ENCODE measurements at regions not wholly inside any gene's neighbourhood (a gene's known extent, or its start where the extent isn't known, plus 50 kb on each side); places are given as distances from the start of the nearest gene placed in this dataset.

- no peaks in the 10 kb centered on the region for H3K27me3 ChIP-seq
- TF ChIP-seq POLR2A (IDR thresholded peaks at IDR 0.05): no peak
- H3K36me3 ChIP-seq: no peaks in the 10 kb centered on the region
- ATAC-seq: no peak
- H3K9me3 ChIP-seq: no peaks in the 10 kb centered on the region
- no peak overlapping the region for H3K27ac ChIP-seq
- 96 to 97% methylated on average over 11 to 12 of the region's 16 CpGs for WGBS, 2 donors (ENCODE audit: low coverage in 1 of 2)
- no peak overlapping the region for H3K4me3 ChIP-seq
- H3K4me1 ChIP-seq: peaks cover 0 to 7% (median 0%) of the 10 kb centered on the region in 3 donors
Measured at GRCh38 chr4:187301923-187302322, 578.3 kb upstream of the FAT1 start.

GRCh38 chr4:187302457-187303150, 578.9 kb upstream of the FAT1 start:
- 27 to 32% methylated on average over 6 of the region's 6 CpGs for WGBS, 2 donors (ENCODE audit: low coverage in 1 of 2)
- no peak for ATAC-seq
- Histone ChIP-seq H3K36me3 (no peaks in the 10 kb centered on the region), H3K9me3 (no peaks in the 10 kb centered on the region), H3K4me3 (no peak overlapping the region), H3K27me3 (no peaks in the 10 kb centered on the region), H3K4me1 (peaks cover 0 to 7% (median 0%) of the 10 kb centered on the region in 3 donors), H3K27ac (no peak overlapping the region)
- no peak for TF ChIP-seq EP300 (IDR thresholded peaks at IDR 0.05)
- TF ChIP-seq CTCF (IDR thresholded peaks at IDR 0.05): no peak
- TF ChIP-seq POLR2AphosphoS5 (IDR thresholded peaks at IDR 0.05): no peak
- TF ChIP-seq POLR2A (IDR thresholded peaks at IDR 0.05): no peak

- Histone ChIP-seq H3K9me3 (no peaks in the 10 kb centered on the region), H3K4me3 (no peak overlapping the region), H3K4me1 (peaks cover 0 to 7% (median 0%) of the 10 kb centered on the region in 3 donors), H3K27me3 (no peaks in the 10 kb centered on the region), H3K36me3 (no peaks in the 10 kb centered on the region), H3K27ac (no peak overlapping the region)
- TF ChIP-seq POLR2A (IDR thresholded peaks at IDR 0.05) (no peak), CTCF (IDR thresholded peaks at IDR 0.05) (no peak), EP300 (IDR thresholded peaks at IDR 0.05) (no peak), POLR2AphosphoS5 (IDR thresholded peaks at IDR 0.05) (no peak)
- no peak for ATAC-seq
- 91 to 92% methylated on average over 5 to 10 of the region's 11 CpGs for WGBS, 2 donors (ENCODE audit: low coverage in 1 of 2)
Measured at GRCh38 chr4:187304133-187304532, 580.5 kb upstream of the FAT1 start.

GRCh38 chr4:187307131-187307530, 583.5 kb upstream of the FAT1 start:
- Histone ChIP-seq H3K27ac (no peak overlapping the region), H3K36me3 (no peaks in the 10 kb centered on the region), H3K4me3 (no peak overlapping the region), H3K27me3 (no peaks in the 10 kb centered on the region), H3K9me3 (peaks cover 0 to 8% (median 0%) of the 10 kb centered on the region in 3 donors), H3K4me1 (peaks cover 0 to 7% (median 0%) of the 10 kb centered on the region in 3 donors)
- no peak for ATAC-seq
- 78 to 86% methylated on average over 2 of the region's 2 CpGs for WGBS, 2 donors (ENCODE audit: low coverage in 1 of 2)
- TF ChIP-seq CTCF (IDR thresholded peaks at IDR 0.05) (no peak), POLR2A (IDR thresholded peaks at IDR 0.05) (no peak), EP300 (IDR thresholded peaks at IDR 0.05) (no peak), POLR2AphosphoS5 (IDR thresholded peaks at IDR 0.05) (no peak)

GRCh38 chr4:187309456-187309855, 585.8 kb upstream of the FAT1 start:
- peaks cover 0 to 8% (median 0%) of the 10 kb centered on the region in 3 donors for H3K9me3 ChIP-seq
- TF ChIP-seq POLR2A (IDR thresholded peaks at IDR 0.05): no peak
- TF ChIP-seq EP300 (IDR thresholded peaks at IDR 0.05): no peak
- no peak for TF ChIP-seq CTCF (IDR thresholded peaks at IDR 0.05)
- TF ChIP-seq POLR2AphosphoS5 (IDR thresholded peaks at IDR 0.05): no peak
- ATAC-seq: no peak
- no peaks in the 10 kb centered on the region for H3K4me1 ChIP-seq
- H3K27me3 ChIP-seq: no peaks in the 10 kb centered on the region
- H3K27ac ChIP-seq: no peak overlapping the region
- H3K4me3 ChIP-seq: no peak overlapping the region
- 65 to 75% methylated on average over 3 of the region's 3 CpGs for WGBS, 2 donors (ENCODE audit: low coverage in 1 of 2)
- no peaks in the 10 kb centered on the region for H3K36me3 ChIP-seq

Data from gastroesophageal sphincter (tissue), 4 donors.